ENCODE measurements at regions not wholly inside any gene's neighbourhood (a gene's known extent, or its start where the extent isn't known, plus 50 kb on each side); places are given as distances from the start of the nearest gene placed in this dataset.

DNA sequence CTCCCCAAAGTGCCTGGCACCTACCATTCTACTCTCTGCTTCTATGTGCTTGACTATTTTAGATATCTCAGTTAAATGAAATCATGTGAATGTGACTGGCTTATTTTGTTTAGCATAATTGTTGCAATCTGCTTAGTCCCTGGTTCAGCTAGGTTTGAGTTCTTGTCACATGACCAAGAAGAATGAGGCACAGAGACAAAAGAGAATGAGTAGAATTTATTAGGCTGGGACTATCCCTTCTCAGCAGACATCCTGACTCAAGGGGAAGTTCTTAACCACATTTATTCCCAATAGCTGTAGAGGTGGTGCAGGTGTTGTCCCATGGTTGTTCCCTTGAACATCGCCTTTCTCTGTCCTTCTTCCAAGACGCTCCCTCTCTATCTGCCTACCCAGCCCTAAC lies 1485.7 kb downstream of the KCNT2 start:
- TF ChIP-seq, protein P1, sequence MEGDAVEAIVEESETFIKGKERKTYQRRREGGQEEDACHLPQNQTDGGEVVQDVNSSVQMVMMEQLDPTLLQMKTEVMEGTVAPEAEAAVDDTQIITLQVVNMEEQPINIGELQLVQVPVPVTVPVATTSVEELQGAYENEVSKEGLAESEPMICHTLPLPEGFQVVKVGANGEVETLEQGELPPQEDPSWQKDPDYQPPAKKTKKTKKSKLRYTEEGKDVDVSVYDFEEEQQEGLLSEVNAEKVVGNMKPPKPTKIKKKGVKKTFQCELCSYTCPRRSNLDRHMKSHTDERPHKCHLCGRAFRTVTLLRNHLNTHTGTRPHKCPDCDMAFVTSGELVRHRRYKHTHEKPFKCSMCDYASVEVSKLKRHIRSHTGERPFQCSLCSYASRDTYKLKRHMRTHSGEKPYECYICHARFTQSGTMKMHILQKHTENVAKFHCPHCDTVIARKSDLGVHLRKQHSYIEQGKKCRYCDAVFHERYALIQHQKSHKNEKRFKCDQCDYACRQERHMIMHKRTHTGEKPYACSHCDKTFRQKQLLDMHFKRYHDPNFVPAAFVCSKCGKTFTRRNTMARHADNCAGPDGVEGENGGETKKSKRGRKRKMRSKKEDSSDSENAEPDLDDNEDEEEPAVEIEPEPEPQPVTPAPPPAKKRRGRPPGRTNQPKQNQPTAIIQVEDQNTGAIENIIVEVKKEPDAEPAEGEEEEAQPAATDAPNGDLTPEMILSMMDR (IDR thresholded peaks at IDR 0.05; ENCODE audit: low read length) = no peak
- no peak for TF ChIP-seq EZH2 (IDR thresholded peaks at IDR 0.05; ENCODE audit: borderline replicate concordance, low read length)
